AG09309 (cell line): ENCODE measurements at regions not wholly inside any gene's neighbourhood (a gene's known extent, or its start where the extent isn't known, plus 50 kb on each side); places are given as distances from the start of the nearest gene placed in this dataset.

ENCODE experiments used
- DNase-seq: peaks from one replicate; pipeline ENCODE4 v3.0.0-alpha.2; 2010; ENCODE audit warnings: low read depth
- H3K4me3 ChIP-seq: 2 replicates; pipeline ENCODE4 v1.5.1; 2011; ENCODE audit warnings: mild to moderate bottlenecking, low read depth, low read length, moderate library complexity; ENCODE audit not compliant: control insufficient read depth
- CTCF ChIP-seq: IDR thresholded peaks from 2 replicates; pipeline ENCODE4 v1.5.1; 2011; ENCODE audit warnings: mild to moderate bottlenecking, low read depth, low read length, inconsistent platforms; ENCODE audit not compliant: insufficient read depth, control insufficient read depth; ENCODE audit errors: missing control alignments

GRCh38 chr5:53343187-53343586 is 137.2 kb upstream of the FST start:
- peak; percentile 98 for DNase-seq
- no peak for TF ChIP-seq CTCF
- no peak overlapping the region for H3K4me3 ChIP-seq

- TF ChIP-seq CTCF, result no peak
- DNase-seq, result no peak
- no peak overlapping the region for H3K4me3 ChIP-seq
Observed at GRCh38 chr5:53350368-53350767, 130.1 kb upstream of the FST start.

- no peak overlapping the region for H3K4me3 ChIP-seq
- no peak for TF ChIP-seq CTCF
- no peak for DNase-seq
Observed at GRCh38 chr5:53350991-53351770, 129.2 kb upstream of the FST start.

- DNase-seq, result no peak
- TF ChIP-seq CTCF, result no peak
- no peak overlapping the region for H3K4me3 ChIP-seq
Observed at GRCh38 chr5:53355316-53355715, 125.1 kb upstream of the FST start.

- TF ChIP-seq CTCF, result no peak
- no peak for DNase-seq
Observed at GRCh38 chr5:53355931-53356330, 124.5 kb upstream of the FST start.

GRCh38 chr5:53357439-53357838 is 123.0 kb upstream of the FST start:
- DNase-seq, result no peak
- no peak overlapping the region for H3K4me3 ChIP-seq
- TF ChIP-seq CTCF, result no peak

More at GRCh38 chr5:53355931-53356330, 124.5 kb upstream of the FST start:
- no peak overlapping the region for H3K4me3 ChIP-seq

GRCh38 chr5:53358794-53359193 is 121.6 kb upstream of the FST start:
- no peak for DNase-seq
- TF ChIP-seq CTCF, result no peak
- no peak overlapping the region for H3K4me3 ChIP-seq
